Choroid plexus epithelial cell (primary cell): ENCODE measurements at regions not wholly inside any gene's neighbourhood (a gene's known extent, or its start where the extent isn't known, plus 50 kb on each side); places are given as distances from the start of the nearest gene placed in this dataset.

ENCODE experiments used
- DNase-seq: peaks from one replicate; pipeline ENCODE4 v3.0.0-alpha.2; 2010; ENCODE audit warnings: low read depth
- H3K4me3 ChIP-seq: 2 replicates; pipeline ENCODE4 v1.5.1; 2011; ENCODE audit warnings: low read depth, mild to moderate bottlenecking, control low read depth, low read length, moderate library complexity
- CTCF ChIP-seq: conservative IDR thresholded peaks from 2 replicates; pipeline ENCODE4 v1.5.1; 2011; ENCODE audit warnings: low read depth, mild to moderate bottlenecking, control low read depth, inconsistent platforms, low read length, moderate library complexity

GRCh38 chrX:84611843-84612636 is 109.8 kb upstream of the HDX start:
- no peak for DNase-seq
- no peak overlapping the region for H3K4me3 ChIP-seq
- TF ChIP-seq CTCF = no peak

- no peak for TF ChIP-seq CTCF
- DNase-seq = no peak
- no peak overlapping the region for H3K4me3 ChIP-seq
These were observed 132.0 kb upstream of the HDX start for GRCh38 chrX:84634201-84634782.

GRCh38 chrX:84666086-84666485 is 163.8 kb upstream of the HDX start:
- no peak for TF ChIP-seq CTCF
- no peak overlapping the region for H3K4me3 ChIP-seq
- no peak for DNase-seq

GRCh38 chrX:84690228-84690627 is 188.0 kb upstream of the HDX start:
- H3K4me3 ChIP-seq = no peak overlapping the region
- no peak for DNase-seq
- no peak for TF ChIP-seq CTCF

- no peak for TF ChIP-seq CTCF
- DNase-seq = no peak
- H3K4me3 ChIP-seq = no peak overlapping the region
These were observed 207.7 kb upstream of the HDX start for GRCh38 chrX:84709987-84710386.

GRCh38 chrX:84710611-84711010 is 208.4 kb upstream of the HDX start:
- no peak for DNase-seq
- no peak overlapping the region for H3K4me3 ChIP-seq
- TF ChIP-seq CTCF = no peak

GRCh38 chrX:84712621-84713020 is 210.4 kb upstream of the HDX start:
- H3K4me3 ChIP-seq = no peak overlapping the region
- no peak for TF ChIP-seq CTCF
- no peak for DNase-seq
